ENCODE measurements at regions not wholly inside any gene's neighbourhood (a gene's known extent, or its start where the extent isn't known, plus 50 kb on each side); places are given as distances from the start of the nearest gene placed in this dataset.

DNA sequence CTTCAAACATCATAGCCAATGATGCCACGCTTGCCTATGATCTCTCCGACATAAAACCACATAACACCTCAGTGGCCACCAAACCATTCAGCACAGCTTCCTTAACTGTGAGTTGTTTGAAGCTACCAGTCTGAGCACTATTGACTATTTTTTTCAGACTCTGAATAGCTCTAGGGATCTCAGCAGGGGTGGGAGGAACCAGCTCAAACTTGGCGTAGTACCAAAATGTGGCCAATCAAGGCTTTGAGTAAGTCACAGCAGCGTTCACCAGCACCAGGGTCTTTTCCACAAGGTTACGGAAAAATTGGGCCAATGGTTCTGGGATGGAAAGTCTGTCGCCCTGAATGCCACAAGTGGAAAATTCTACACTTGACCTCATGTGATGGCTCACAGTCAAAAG lies 70.6 kb downstream of the SMPDL3A start:
- no peak for DNase-seq (ENCODE audit: extremely low read depth, low read depth)

GRCh38 chr6:122861594-122861993 lies 72.5 kb downstream of the SMPDL3A start:
- TF ChIP-seq, protein P1, sequence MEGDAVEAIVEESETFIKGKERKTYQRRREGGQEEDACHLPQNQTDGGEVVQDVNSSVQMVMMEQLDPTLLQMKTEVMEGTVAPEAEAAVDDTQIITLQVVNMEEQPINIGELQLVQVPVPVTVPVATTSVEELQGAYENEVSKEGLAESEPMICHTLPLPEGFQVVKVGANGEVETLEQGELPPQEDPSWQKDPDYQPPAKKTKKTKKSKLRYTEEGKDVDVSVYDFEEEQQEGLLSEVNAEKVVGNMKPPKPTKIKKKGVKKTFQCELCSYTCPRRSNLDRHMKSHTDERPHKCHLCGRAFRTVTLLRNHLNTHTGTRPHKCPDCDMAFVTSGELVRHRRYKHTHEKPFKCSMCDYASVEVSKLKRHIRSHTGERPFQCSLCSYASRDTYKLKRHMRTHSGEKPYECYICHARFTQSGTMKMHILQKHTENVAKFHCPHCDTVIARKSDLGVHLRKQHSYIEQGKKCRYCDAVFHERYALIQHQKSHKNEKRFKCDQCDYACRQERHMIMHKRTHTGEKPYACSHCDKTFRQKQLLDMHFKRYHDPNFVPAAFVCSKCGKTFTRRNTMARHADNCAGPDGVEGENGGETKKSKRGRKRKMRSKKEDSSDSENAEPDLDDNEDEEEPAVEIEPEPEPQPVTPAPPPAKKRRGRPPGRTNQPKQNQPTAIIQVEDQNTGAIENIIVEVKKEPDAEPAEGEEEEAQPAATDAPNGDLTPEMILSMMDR (IDR thresholded peaks at IDR 0.05; ENCODE audit: low read depth, low read length), result no peak
- DNase-seq (ENCODE audit: extremely low read depth, low read depth), result no peak

More for the DNA sequence above, 70.6 kb downstream of the SMPDL3A start:
- TF ChIP-seq, protein P1 (IDR thresholded peaks at IDR 0.05; ENCODE audit: low read depth, low read length), result no peak

DNA sequence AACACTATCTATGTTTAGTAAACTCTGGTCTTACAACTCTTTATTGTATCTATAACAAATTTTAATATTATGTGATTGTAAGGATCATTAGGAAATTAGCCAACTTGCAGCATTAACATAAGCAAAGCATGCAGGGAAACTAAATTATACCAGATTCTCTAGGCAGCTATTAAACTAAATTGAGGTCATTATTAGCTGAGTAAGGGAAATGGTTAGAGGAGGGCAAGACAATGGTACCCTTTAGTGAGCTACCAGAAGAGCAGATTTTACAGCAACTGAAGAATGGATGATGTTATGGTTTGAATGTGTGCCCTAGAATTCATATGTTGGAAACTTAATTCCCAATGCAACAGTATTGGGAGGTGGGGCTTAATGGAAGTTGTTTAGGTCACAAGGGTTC lies 79.1 kb downstream of the SMPDL3A start:
- TF ChIP-seq, protein P1 (IDR thresholded peaks at IDR 0.05; ENCODE audit: low read depth, low read length), result no peak
- no peak for DNase-seq (ENCODE audit: extremely low read depth, low read depth)

- no peak for DNase-seq (ENCODE audit: extremely low read depth, low read depth)
- TF ChIP-seq, protein P1 (IDR thresholded peaks at IDR 0.05; ENCODE audit: low read depth, low read length), result peak; percentile 39
Observed at GRCh38 chr6:122869437-122870024, 80.5 kb downstream of the SMPDL3A start.

DNA sequence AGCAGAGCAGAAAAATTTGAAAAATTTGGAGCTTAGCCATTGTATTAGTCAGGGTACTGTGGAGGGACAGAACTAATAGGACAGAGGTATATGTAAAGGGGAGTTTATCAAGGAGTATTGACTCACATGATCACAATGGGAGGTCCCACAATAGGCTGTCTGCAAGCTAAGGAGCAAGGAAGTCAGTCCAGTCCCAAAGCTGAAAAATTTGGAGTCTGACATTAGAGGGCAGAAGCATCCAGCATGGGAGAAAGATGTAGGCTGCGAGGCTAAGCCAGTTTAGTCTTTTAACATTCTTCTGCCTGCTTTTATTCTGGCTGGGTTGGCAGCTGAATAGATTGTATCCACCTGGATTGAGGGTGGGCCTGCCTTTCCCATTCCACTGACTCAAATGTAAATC lies 82.0 kb downstream of the SMPDL3A start:
- TF ChIP-seq, protein P1 (IDR thresholded peaks at IDR 0.05; ENCODE audit: low read depth, low read length), result no peak
- DNase-seq (ENCODE audit: extremely low read depth, low read depth), result no peak

GRCh38 chr6:122872311-122872710 lies 83.3 kb downstream of the SMPDL3A start:
- TF ChIP-seq, protein P1 (IDR thresholded peaks at IDR 0.05; ENCODE audit: low read depth, low read length), result no peak
- DNase-seq (ENCODE audit: extremely low read depth, low read depth), result no peak

DNA sequence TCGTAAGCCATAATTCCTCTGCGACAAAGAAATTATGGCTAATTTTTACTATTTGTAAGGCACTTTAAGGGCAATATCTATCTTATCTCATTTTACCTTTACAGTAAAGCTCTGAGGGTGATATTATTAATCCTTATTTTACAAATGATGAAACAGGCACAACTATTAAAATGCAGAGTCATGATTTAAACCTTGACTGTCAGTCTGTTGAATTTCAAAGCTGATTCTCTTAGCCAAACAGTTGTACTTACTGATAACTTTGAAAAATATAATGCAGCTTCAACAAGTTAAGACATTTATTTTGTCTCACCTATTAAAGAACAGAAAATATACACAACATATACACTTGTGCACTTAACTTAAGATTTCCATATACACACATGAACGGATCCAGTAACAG lies 88.2 kb downstream of the SMPDL3A start:
- no peak for DNase-seq (ENCODE audit: extremely low read depth, low read depth)
- TF ChIP-seq, protein P1 (IDR thresholded peaks at IDR 0.05; ENCODE audit: low read depth, low read length), result no peak

All from AG09319 (cell line).